Activated CD8-positive, alpha-beta memory T cell treated with anti-CD3 and anti-CD28 coated beads, Interleukin-2, amount 50 U/mL, for 48 hours (primary cell): ENCODE measurements at regions not wholly inside any gene's neighbourhood (a gene's known extent, or its start where the extent isn't known, plus 50 kb on each side); places are given as distances from the start of the nearest gene placed in this dataset.

ENCODE experiments used
- DNase-seq: peaks from one replicate; pipeline ENCODE4 v3.0.0-alpha.2; 2020

DNA sequence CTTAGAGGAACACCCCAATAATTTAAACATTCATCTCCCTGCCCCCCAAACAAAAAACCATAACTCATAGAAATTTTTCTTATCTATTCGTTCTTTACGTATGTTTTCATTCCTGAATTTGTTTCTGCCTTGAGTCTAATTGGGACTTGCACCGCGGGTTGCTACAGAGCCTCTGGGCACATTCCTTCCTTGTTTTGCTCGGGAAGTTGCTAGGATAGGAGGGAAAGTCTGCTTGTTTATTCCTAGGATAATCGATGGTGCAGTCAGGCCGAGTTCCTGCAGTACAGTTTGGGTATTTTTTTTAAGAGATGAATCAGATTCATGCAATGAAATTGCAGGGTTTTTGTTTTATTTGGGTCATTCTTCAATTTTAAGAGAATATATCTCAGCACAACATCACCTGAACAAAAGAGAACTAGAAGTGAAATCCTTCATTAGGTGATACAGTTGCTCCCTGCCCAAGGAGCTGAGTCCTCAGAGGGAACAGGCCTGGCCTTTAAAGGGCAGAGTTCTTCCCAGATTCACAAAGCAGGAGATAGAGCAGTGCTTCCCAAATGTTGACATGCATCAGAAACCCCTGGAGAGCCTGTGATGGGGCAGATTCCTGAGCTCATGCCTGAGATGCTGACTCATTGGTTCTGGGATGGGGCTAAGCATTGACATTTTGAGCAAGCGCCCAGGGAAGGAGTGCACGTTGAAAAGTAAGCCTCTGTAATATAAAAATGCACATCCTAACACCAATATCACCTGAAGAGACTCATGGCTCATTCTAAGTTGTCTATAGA is 114.9 kb upstream of the FAM9B start:
- DNase-seq, result no peak

DNA sequence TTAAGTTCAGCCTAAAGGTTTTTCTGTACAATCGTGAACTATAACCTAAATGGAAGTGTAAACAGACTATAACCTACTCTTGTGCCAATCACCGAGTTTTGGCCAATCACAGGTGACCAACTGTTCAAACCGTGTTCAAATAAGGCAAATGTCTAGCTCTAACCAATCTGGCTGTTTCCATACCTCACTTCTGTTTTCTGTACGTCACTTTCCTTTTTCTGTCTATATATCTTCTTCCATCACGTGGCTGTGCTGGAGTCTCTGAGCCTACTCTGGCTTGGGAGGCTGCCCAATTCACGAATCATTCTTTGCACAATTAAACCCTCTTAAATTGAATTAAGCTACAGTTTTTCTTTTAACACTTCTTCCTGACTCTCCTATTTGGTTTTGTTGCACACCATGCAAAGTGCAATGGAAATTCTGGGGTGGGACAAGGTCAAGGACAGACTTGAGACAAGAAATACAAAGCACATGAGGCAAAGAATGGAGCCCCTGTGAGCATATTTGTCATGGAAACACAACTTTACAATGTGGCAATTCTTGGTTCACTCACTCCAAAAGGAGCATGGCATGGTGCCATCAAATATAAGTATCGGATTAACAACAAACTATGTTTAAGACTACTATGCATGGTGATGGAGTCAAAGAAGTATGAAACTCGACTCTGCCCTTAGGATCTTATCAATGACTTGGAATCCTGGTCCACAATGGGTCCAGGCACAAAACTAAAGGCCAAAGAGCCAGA is 115.7 kb upstream of the FAM9B start:
- DNase-seq, result no peak

DNA sequence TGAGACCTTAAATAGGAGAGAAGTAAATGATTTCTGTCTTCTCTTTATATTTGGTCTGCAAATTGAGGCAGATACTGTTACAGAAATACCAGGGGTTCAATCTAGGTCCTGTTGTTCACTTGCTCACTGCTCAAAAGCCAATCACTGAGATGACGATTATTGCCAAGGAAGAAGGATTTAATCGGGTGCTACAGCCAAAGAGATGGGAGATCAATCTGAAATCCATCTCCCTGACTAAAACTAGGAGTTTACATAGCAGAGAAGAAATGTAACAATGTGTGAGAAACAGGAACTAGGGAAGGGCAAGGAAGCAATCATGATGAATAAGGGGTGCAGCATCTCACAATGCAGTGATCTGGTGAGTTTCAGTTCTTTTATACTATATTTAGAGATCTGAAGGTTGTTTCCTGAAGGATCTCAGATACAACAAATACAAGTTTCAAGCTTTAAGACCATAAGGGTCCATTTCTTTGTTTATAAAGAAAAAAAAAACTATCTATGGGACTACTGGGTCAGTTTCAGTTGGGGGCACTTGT is 117.9 kb upstream of the FAM9B start:
- no peak for DNase-seq

DNA sequence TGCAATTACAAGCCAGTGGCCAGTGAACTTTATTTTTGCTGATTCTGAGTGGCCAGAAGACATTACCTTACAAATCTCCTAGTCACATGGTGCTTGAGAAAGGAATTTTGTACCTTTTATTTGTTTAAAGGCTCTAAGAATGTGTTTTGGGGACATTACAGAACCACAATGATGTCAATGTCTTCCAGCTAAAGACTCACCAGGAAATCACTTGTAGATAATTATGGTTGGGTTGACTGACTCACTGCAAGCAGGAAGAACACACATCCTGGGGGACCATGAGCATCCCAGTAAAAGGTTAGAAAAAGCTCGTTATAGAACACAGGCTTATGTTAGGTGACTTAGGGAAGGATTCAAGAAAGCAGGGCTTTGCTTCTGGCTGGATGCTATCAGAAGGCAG is 119.4 kb upstream of the FAM9B start:
- no peak for DNase-seq

DNA sequence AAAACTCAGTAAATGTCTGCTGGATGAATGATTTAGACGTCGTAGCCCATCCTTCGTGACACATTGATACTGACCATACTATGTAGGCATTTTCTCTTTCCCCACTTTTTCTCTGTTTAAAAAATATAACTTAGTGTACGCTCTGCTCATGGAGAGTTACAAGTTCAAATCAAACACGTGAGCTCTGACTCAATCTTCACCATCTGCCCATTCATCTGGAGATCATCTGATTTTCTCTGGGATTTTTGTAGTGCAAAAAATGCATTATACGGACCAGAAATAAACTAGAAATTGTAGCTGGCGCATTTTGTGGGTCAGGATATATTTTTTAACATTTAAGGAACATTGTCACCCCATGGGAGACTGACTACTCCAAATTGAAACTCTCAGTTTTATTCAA is 124.7 kb upstream of the FAM9B start:
- no peak for DNase-seq

DNA sequence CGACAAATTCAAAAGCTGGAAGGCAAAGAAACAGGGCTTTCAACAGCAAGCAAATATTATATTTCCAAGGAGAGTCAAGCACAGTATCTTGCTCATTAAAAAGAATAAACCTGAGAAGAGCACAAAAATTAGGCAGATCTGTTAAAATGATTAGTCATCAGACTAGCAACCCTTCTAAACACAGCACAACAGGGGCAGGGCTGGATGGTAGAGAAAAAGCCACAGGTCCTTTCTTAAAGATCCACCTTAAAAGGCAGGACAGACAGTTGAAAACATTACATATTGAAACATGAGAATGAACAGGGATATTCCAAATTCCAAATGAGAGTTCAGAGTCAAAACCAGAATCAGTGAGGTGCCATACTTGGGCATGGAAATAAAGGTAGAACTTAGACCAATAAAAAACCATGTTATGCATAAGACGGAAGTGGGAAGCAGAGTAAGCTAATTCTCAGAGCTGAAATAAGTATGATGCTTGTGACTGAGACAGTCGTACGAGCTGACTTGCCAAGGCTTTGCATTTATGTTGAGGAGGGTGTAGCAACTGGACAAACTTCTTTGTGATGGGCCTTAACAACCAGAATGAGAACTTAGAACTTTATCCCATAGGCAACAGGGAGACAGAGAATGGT is 126.9 kb upstream of the FAM9B start:
- no peak for DNase-seq

DNA sequence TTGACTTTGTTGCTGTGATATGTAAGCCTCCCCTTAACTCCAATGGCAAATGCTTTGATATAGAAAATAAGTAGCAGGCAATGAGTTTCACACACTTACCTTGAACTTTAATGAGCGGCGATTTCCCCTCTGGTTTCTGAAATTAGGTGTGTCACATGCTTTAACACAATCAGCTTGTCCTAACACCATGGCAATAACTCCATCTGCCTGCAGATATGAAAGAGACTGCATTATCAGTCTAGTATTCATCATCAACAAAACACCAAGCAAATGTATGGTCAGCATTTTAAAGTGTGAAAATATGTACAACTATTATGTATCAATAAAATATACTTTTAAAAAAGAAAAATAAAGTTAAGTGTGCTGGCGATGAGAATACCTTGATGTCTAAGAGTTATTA is 128.8 kb upstream of the FAM9B start:
- DNase-seq, result no peak

DNA sequence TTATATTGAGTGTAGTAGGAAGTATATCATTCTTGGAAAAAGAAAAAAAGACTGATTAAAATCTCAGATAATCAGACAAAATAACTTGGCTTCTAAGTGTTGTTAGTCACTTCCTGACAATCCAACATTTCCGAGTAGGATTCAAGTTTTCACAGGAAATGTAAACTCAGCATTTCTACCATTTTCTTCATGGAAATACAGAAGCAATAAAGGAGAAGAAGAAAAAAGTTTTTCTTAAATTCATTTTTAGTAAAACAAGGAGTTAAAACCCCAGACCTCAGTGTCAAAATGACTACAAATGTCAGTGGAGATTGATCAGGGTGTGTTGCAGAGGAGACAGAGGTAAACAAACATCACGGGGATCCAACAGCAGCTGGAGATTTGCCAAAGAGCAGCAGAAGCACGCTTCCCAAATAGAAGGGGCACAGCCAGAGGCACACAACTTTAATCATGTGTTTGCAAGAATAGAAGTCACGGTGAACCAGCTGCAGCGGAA is 129.3 kb upstream of the FAM9B start:
- no peak for DNase-seq

DNA sequence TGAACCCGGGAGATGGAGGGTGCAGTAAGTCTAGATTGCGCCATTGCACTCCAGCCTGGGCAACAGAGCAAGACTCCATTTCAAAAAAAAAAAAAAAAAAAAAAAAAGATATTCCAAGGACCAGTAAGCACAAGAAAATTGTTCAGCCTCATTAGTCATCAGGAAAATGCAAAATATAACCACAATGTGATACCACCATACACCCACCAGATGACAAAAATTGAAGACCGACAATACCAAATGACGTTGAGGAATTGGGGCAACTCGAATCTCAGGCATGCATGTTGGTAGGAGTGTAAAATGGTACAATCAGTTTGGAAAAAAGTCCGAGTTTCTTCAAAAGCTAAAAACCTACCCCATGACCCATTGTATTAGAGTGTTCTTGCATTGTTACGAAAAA is 130.2 kb upstream of the FAM9B start:
- DNase-seq, result no peak

DNA sequence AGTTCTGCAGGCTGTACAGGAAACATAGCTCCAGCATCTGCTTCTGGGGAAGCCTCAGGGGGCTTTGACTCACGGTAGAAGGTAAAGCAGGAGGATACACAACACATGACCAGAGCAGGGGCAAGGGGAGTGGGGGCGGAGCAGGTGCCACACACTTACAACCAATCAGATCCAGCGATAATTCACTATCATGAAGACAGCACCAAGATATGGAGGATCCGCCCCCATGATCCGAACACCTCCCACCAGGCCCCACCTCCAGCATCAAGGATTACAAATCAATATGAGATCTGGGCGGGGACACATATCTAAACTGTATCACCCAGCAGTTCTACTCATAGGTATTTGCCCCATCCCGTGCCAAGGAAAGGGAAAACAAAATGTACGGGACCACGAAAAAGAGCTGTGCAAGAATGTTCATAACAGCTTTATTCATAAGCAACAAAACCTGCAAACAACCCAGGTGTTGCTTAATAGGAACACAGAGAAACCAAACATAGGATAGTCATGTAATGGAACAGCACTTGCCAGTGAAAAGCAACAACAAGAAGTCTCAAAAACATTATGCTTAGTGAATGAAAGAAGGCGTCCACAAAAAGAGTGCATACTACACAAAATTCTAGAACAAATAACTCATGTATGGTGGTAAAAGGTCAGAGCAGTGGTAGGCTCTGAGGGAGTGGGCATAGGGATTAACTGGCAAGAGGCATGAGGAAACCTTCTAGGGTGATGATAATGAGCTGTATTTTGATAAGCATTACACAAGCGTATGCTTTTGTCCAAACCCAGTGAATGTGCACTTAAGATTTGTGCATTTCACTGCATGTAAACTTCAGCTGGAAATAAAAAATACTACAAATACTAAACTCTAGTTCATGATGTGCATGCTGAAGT is 130.9 kb upstream of the FAM9B start:
- no peak for DNase-seq

DNA sequence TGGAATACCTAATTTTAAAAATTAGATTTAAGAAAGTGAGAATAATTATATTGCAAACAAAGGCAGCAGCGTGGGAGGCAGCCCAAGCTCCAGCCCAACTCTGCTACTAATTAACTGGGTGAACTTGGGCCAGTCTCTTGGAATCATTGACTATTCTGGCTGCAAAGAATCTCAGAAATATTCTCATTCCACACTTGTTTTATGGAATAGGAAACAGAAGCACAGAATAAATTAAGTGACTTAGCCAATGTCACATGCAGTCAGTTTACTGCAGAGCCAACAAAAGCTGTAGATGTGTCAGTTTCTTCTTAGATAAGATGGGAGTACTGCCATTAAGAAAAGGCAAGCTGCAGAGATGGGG is 132.6 kb upstream of the FAM9B start:
- no peak for DNase-seq

DNA sequence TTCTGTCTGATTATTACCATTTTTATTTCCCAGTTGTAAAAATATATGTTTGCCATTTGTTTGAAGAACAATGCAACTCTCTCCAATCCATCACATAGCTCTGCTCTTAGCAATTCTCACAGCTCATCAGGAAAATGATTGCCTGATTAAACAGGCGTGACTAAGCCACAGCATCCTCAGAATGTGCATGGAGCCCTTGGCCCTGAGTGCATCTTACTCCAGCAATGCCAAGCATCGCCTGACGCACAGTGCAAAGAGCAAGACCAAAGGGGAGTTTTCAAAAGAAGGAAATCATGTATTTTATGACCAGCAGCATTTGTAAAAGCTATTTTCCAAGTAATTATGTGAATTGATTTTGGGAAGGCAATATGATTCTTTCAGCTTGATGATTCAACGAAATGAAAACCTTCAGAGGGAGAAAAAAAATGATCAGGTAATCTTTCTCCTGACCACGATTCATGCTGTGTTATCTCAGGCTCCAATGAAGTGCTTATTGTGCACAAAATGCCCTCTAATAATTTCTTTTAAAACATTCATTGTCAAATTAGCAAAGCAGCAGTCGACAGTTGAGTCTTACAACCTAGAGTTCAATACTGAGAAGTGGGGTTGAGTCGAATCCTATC is 138.0 kb upstream of the FAM9B start:
- DNase-seq, result no peak

DNA sequence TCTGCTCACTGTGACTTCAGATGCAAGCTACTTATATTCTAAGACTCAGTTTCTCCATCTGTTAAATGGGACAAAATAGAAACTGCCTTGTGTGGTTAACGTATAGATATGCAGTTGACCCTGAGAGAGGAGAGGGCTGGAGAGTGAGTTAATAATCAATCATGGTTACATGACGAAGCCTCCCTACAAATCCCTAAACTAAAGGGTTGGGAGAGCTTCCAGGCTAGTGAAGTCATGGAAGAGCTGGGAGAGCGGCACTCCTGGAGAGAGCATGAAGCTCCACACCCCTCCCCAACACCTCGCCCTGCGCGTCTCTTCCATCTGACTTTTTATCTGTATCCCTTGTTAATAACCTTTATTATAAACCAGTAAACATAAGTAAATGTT is 138.5 kb upstream of the FAM9B start:
- no peak for DNase-seq

DNA sequence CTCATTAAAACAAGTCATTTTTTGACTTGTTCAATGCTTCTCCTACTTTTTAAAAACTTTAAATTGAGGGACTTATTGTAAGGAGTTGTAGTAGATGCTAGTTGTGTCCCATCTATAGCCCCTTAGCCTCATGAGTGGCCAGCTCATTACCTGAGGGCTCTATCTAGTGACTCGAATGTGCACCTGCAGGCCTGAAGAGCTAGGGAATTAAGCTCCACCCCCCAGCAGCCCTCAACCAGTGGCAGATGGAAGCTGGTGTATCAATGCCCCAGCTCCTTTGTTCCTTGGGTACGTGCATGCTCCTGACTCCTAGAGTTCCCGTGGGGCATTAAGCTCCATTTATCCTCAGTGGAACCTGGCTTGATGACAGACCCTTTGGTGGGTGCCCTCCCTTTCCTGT is 146.7 kb upstream of the FAM9B start:
- DNase-seq, result no peak

DNA sequence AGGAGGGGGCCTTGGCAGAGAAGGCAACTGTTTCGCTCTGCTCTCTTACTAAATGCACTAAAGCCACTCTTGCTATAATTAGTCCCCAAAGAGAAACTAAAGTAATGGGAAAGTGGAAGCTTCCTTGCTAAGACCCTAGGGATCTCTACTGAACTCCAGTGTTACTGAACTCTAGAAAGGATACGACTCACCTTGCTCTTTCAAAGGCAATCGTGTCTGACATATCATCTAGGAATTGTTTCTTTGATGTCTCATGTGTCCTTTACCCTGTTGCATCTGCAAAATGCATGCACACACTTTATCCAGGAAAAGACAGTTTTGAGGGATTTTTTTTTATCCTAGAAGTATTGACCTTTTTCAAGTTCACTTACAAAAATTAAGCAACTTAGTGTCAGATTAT is 148.1 kb upstream of the FAM9B start:
- DNase-seq, result no peak

DNA sequence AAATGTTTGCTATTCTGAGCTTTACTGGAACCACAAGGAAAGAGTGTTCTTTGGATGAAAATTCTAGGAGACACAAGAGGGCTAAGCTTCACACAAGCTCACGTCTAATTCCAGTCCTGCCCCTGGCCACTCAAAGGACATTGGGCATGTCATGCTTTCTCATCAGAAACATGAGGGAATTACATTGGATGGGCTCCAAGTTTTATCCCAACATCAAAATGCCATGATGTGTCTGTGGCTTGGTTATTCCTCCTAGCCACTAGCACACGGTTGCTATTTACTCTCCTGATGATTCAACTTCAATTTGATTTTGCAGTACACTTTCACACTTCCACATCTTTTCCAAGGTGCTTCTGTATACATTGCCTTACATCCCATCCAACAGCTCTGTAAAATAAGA is 149.6 kb upstream of the FAM9B start:
- no peak for DNase-seq

DNA sequence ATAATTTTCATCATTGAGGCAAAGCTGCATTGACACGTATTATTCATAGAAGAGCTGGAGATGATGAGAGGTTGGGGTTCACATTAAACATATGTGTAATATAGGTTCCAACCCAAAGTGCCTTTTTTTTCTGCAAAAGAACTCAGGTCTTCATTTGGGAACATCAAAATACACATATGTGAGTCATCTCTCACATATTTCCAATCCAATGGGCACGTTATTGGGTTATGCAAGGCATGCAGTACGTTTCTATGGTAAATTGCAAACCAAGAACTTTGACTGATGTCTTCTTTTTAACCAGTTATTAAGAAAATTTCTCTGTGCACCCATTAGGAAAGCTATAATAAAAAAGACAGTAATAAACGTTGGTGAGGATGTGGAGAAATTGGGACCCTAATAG is 150.3 kb upstream of the FAM9B start:
- DNase-seq, result no peak

DNA sequence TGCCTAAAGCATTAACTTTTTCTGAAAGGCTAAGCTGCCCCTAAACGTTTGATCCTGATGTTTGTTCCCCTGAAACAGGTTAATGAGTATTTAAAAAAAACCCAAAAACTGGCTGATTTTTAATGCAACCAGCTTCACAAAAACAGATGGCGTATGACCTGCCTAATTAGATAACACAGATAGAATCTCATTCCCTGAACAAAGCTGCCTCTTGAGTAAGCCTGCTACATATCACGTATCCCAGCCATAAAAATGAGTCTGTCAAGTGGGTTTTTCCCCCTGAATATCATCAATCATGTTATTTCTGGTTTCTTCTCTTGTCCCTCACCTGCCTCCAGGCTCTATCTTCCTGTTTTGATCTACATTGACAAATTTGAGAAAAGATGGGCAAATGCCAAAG is 154.2 kb upstream of the FAM9B start:
- no peak for DNase-seq

DNA sequence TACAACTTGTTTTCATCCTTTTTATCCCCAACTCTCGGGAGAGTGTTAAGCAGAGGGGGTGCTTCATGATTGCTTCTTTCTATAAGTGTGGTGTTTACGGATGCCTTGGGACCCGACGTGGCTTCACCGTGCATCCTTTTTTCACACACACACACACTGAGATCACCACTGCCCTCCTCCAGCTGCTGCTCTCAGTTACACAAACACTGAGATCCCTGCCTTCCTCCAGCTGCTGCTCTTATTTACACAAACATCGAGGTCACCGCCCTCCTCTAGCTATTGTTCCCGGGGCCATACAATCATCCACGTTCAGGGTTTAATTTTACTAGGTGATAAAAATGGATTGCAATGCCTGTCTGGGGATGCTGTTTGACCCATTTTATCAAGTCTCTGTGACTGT is 155.4 kb upstream of the FAM9B start:
- no peak for DNase-seq

DNA sequence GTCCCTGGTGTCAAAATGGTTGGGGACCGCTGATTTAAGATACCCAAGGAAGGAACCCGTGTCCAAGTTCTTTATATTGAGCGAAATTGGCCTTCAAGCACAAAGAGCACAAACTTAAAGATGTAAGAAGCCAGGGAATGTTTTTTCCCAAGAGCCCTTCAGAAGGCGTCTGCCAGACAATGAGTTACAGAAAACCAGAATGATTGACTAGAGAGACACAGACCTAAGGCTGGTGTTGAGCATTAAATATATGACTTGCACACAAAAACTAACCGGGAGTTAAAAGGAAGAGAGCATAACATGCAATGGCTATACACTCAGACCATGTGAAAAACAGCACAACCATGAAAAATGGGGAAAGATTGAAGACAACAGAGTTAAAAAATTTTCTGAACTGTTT is 157.5 kb upstream of the FAM9B start:
- DNase-seq, result no peak

DNA sequence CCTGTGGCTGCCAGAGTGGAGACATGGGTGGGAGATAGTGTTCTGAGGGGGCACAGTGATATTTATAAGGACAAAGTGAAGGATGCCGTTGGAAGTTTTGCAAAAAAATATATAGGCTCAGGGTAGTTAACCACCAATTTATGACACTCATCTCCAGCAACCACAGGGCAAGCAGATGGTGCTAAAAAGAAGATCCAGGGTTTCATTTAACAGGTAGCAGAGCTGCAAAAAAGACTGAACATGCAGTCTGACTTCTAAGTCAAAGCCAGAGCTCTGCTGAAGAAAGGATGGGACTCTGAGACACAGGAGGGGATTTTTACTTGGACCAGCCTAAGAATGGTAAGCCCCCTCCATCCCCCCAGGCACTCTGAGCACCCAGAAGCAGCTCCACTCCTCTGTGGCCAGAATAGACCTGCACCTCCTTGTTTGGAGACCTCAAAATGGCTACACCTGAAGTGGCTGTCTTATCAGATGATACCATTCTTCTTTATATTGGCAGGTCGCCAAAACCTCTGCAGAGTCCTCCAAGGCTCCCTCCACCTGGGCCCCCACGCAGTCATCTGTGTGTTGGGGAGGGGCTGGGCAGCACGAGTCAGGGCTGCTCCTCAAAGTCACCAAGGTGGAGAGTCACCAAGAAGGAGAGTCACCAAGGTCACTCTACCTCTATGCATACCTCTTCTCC is 161.4 kb upstream of the FAM9B start:
- DNase-seq, result no peak
